GM20431 (cell line): ENCODE measurements at regions not wholly inside any gene's neighbourhood (a gene's known extent, or its start where the extent isn't known, plus 50 kb on each side); places are given as distances from the start of the nearest gene placed in this dataset.
"Not testable (repeated sequence)": the region's sequence is repeated elsewhere in the genome, so short reads cannot be mapped to it uniquely, and the experiment has no call there.

Source experiments
- in situ Hi-C: fragments of 300-500 bp; cut with MseI, MboI; formaldehyde crosslinking; loops from one replicate; pipeline ENCODE4 v1.15.0; 2020; ENCODE audit warnings: low sequenced_read_pairs; ENCODE audit not compliant: unreplicated experiment

DNA sequence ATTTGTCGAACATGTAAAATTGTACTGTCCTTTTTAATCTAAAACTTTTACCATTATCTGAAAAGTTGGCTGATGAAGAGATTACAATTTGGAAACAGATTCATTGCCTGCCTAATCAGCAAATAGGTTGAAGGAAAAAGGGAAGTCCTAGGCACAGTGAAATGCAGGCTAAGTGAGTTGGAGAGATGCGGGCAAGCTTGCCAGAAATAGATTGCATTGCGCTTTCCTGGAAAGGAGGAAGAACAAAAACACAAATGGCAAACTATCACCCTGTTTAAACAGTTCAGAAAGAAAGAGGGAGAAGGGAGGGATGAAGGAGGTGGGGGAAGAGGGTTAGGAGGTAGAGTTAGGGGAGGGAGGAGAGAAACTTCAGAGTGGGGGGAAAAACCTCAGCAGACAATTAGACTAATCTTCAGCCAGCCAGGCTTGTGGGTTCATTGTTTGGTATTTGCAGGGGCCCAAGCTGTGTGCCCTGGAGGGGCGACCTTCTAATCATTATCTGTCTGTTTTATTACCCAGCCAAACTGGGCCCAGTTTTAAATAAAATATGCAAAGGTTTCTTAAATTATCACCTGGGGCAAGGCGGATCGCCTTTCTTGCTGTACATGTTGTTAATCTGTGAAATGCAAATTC is 465.2 kb downstream of the TFAP2B start:
- in situ Hi-C loops, result no loop called here

DNA sequence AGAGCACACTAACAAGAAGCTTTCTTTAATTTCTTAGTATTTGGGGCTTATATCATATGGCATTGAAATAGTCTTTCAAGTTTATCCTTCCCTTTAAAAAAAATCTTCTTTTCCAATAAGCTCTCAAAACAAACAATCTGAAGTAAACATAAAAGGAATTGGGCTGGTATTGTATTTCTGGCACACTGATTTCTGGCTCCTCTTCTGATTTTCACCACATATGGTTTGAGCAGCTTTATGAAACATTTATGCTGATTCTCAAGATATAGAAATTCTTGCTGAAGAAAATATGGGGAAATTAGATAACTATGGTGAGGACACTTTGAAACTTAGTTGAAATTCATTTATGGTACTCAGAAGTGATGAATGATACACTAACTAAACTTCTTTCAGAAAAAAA is 467.2 kb downstream of the TFAP2B start:
- in situ Hi-C loops, result no loop called here

DNA sequence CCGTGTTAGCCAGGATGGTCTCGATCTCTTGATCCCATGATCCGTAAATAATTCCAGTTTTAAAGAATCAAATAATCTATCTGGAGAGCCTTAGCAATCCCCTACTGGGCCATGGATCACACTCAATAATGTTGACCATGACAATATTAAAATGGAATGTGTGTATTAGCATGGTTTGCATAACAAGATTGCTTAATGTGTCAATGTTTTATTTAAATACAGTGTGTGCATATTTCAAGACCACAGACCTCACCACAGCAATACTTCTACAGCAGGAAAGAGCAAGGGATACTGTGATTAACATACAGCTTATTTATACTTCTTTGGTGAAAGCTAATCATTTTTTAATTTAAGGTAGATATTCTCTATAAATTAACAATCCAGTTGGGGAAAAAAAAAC is 470.4 kb downstream of the TFAP2B start:
- in situ Hi-C loops, result no loop called here

DNA sequence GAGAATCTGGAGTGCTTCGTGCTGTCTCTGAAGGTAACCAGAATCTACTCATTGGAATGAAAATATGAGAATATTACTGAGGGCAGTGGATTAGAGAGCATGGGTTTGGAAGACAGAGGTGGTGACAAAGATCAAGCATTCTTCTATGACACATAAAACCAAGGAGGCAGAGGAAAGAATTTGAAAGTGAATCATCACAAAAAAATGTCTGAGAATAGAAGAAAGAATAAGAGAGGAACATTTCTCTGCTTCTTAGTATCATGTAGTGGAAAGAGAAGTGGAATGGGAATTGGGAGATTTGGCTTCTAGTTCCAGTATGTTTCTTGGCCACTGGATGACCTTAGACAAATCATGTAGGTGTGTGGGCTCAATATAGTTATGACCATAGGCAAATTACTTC is 474.0 kb downstream of the TFAP2B start:
- in situ Hi-C loops, result no loop called here

DNA sequence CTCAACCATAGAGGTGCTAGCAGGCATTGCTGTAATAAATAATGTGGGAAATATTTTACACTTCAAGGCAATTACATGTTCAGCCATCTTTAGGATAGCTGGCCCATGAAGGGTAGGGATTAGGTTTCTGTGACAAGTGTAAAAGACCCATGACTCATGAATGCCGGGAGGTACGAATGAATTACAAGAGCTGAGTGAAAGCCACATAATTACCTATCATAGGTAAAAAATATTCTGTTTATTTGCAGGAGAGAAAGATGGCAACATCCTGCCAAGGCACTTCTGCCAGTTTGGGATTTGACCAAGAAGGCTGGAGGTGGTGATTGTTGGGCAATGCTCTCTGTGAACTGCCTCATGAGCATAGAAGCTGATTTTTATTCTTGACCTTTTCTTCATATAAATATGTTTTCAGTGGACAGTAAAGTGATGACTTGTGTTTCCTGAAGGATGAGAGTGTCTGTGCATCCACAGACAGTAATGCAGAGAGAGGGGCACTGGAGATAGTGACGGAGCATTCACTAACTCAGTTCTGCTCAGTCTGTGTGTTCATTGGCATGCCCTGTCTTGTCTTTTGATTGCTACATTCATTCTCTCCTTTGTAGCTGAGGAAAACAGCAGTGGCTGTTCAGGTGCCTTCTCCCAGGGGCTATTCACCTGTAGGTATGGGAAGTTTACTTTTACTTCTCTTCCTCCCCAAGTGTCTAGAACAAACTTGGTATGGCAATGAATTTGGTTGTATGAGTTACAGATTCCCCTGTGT is 481.1 kb downstream of the TFAP2B start:
- in situ Hi-C loops, result no loop called here

DNA sequence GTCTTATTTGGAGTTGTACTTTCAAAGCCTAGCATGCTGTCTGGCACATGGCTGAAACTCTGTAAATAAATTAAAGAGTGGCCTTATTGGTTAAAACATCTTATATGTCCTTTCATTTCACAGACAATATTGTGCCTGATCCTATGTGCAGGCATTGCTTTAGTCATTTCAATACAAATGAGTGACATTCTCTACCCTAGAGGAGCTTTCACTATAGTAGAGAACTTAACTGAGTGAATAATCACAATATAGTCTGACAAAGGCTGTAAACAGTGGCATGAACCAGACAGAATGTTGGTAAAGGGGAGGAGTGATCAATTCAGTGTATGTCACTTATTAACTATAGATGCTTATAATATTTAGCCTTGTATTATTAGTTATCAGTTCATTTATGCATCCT is 481.8 kb downstream of the TFAP2B start:
- in situ Hi-C loops, result no loop called here

DNA sequence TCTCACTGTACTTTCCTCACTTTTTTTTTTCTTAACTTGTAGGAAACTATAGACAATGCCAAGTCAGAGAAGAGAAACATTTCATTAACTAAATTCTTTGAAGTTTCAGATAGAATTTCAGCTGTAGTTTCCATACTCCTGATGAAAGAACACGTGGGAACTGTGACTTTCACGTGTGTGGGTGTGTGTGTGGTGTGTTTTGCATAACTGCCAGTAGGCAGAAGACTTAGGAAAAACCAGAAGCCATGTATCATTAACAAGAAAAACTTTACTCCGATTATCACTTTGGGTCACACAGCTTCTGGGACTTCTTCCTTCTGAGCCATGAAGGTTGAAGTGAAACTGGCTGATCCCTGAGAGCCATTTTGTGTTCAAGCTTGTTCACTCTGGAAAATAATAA is 483.3 kb downstream of the TFAP2B start:
- in situ Hi-C loops, result no loop called here

DNA sequence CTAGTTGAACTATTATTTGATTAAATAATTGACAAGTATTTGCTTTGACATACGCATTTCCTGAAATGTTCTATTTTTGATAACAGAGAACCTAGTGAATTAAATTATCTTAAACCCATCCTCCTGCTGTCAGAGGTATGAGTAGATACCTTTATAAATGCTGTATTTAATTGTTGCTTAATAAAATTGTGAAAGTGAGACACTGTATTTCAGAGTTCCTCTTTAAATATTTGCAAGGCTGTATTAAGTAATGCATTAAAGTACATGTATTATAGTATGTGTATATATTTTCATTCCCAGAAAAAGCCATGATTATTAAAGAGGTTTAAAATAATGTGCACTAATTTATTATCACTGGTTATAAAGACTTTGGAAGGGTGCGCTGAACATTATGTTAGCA is 483.8 kb downstream of the TFAP2B start:
- in situ Hi-C loops, result no loop called here

DNA sequence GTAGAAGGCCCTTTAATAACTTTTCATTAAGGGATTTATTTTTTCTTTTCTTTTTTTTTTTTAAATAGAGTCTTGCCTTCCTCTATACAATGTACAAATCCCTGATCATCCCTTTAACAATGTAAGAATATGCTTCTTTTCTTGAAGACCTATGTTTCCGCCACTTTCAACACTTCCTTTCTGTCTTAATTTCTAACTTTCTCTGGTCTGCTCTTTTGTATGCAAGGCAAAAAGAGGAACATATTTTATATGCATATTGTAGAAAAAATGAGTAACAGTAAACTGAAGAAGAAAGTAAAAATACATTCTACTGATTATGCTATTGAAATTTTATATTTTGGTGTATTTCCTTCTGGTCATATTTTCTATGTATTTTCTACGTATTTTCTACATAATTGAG is 484.7 kb downstream of the TFAP2B start:
- in situ Hi-C loops, result no loop called here

DNA sequence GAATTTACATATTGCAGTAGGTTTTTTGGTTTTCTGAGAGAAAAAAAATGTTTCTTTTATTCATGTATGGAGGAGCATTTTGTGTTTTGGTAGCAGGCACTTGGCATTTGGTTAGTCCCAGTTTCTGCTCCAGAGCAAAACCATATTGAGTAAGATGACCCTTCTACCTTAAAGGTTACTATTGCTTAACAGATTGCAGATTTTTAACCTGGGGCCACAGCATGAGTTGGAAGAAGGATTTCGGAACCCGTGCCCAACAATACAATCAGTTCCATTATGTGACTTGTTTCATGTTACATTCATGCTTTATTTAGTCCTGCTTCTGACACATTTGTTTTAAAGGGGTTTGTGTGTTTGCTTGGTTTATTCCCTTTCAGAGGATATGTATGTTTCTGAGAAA is 496.3 kb downstream of the TFAP2B start:
- in situ Hi-C loops, result no loop called here

DNA sequence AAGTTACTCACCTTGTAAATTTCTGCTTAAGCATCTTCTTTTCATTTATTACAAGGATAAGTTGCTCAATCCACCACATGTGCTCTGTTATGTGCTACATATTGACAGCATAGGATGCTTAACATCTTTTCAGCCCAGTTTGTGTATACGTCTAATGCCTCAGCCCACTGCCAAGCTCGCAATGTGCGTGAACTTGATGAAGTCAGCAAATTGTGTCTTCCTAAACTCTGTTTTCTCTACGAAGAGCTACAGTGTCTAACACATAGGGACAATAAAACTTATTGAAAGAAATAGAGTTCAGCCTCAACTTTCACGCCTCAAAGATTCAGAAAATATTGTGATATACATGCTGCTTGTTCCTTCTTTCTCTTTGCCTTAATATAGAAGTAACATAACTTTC is 500.0 kb downstream of the TFAP2B start:
- in situ Hi-C loops, result no loop called here

DNA sequence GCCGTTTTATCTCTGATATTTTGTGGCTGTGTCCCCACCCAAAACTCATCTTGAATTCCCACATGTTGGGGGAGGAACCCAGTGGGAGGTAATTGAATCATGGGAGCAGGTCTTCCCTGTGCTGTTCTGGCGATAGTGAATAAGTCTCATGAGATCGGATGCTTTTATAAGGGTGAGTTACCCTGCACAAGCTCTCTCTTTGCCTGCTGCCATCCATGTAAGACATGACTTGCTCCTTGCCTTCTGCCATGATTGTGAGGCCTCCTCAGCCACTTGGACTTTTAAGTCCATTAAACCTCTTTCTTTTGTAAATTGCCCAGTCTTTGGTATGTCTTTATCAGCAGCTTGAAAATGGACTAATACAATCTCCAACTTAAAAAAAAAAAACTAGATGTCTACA is 502.8 kb downstream of the TFAP2B start:
- in situ Hi-C loops, result not testable (repeated sequence)

DNA sequence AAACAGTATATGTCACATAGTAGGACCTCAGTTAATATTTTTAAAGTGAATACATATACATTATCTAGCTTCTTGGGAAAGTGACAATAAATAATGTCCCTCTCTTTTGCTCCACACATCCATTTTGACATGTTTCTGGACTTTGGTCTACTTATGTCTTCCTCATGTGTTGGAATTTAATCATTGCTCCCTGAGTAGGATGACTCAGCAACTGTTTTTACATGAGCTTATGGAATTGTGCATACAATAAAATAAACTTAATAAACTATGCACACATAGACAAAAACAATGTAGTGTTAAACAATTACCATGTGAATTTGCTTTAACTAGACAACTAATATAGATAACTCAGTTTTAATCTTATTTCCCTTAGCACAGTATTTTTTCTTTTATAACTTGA is 503.8 kb downstream of the TFAP2B start:
- in situ Hi-C loops, result no loop called here

DNA sequence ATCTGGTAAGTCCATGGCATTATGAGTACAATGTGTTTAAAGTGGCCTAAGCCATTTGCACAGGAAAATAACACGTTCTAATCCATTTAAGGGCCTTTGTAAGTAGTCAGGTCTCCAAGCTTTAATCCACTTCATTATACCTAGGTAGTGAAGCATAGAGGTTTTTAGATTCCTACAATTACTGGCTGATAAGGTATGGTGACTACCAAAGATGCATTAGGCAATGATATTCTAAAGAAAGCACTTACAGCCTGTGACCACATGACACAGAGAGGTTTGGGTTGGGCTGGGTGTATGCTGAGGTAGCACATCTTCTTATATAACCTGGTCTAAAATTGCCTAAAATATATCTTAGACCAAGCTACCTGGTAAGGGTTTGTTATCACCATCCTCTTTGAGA is 504.4 kb downstream of the TFAP2B start:
- in situ Hi-C loops, result no loop called here

DNA sequence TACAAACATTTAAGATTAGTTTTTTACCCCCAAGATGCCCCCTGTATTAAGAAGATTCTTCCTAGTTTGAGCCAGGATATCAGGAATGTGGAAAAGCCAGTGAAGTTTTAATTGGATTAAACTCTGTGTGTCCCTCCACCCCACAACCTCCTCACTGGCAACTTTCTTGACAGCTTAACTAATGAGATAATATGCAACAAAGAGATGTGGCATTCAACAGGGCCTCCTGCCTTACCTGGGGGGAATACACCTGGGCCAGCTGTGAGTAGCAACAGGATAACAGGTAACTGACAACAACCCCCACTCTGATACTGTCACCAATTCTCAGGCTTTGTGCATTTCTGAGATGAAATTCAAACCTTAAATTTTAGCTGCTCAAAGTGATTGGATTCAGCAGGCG is 512.3 kb downstream of the TFAP2B start:
- in situ Hi-C loops, result no loop called here

DNA sequence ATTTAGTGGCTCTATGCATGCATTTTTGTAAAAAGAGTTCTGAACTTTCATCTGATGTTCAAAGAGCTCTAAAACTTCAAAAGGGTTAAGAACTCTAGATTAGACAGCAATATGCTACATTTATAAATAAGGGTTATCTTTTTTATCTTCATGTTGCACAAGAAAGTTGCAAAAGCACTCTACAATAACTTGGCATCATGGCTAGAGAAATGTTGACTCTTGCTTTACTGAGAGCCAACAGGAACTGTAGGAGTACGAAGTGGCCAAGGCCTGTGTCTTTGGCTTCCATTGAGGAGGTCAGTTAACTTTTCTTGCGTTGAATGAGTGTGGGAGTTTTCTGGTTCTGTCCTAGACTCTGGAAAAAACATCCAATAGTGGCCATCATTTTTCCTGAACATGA is 516.9 kb downstream of the TFAP2B start:
- in situ Hi-C loops, result no loop called here

DNA sequence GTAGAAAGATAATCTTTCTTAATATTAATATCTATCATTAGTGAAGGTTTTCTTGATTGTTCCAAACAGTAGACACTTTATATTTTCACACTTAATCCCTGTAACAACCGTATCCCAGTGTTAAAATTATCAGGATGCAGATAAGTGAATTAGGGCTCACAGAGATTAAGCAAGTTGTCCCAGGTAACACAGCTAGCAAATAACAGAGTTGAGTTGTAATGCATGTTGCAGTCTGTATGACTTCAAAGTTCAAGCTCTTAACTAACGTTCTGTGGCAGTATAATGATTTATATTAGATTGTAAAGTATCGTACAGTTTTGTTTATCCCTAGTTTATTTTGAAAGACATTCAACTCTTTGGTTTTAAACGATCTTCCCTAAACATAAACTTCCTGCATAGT is 517.5 kb downstream of the TFAP2B start:
- in situ Hi-C loops, result no loop called here

DNA sequence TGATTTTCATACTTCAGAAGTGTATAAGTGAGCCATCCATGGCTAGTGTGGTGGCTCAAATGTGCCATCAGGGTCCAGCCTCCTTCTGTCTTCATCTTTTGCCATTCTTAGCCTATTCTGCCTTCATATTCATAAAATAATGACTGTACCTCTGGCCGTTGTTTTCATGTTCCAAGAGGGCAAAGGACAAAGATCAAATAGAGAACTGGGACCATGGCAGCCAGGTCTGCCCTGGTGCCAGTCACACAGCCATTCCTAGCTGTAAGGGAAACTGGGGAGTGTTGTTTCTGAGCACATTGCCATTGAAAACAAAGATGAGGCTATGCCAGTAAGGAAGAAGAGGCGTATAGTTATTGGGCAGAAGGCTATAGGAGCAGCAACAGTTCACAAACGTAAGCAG is 518.6 kb downstream of the TFAP2B start:
- in situ Hi-C loops, result no loop called here

DNA sequence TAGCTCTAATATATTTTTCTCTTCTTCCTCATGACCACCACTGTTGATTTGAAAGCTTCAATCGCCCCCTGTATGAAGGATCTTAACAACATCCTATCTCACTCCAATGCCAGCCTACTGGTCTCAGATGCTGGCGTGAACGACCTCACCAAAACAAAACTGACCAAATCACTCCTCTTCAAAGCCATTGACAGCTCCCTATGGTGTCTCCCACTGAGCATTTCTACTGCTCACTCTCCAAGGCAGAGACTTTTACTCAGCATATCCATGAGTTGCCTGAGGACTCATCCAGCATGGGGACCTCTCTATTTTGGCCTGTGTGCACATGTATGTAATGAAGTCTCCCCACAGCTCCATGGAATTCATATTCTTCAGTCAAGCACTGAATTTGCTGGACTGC is 520.4 kb downstream of the TFAP2B start:
- in situ Hi-C loops, result no loop called here

DNA sequence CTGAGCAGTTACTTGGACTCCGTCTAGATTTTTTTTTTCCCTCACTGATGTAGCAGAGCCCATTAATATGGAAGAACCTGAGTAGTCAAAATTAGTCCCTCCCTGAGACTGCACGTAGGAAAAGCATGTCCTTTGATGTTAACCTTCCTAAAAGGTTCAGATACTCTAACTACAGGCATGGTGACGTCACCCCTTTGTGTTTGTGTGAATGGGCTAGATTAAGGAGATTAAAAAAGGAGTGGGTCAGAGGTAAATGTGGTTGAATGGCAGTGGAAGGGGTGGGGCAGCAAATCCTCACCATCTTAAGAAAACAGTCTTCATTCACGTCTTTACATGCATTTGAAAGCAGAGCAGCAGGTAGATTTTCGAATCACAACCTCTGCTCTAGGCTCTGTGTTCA is 521.1 kb downstream of the TFAP2B start:
- in situ Hi-C loops, result no loop called here

DNA sequence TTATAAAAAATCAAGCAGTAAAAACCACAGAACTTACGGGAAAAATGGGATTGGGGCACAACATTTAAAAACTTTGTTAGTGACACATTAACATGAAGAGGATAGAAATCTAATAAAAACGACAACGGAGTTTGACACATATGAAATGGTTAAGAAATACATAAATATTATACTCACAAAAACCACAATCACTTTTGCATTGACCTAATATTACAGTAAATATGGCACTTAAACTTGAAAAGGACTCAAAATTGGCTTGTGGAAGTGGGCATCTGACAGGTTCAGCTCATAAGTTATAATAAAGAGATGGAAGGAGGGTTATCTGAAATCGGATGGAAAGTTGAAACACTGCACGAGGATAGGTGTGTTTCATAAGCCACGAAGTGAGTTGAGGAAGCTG is 523.7 kb downstream of the TFAP2B start:
- in situ Hi-C loops, result no loop called here

DNA sequence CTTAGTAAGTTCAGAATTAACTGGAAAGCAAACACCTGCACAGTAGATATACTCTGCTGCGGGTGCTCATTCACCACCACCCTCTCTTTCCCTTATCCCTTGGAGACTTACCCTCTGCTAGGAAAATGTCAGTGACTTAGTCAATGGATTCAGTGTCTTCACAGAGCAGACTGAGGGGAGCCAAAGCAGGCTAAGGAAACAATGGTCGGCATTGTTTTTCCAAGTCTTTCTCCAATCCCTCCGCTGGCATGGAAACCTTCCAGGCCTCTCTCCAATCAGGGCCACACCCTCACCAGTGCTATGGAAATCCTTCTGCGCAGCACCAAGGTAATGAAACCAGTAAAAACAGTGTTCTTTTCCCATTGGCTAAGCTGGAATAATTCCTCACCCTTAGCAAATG is 531.2 kb downstream of the TFAP2B start:
- in situ Hi-C loops, result no loop called here
